Endothelial cell (in vitro differentiated cells): ENCODE measurements at regions not wholly inside any gene's neighbourhood (a gene's known extent, or its start where the extent isn't known, plus 50 kb on each side); places are given as distances from the start of the nearest gene placed in this dataset.
A peak's percentile ranks its signal among the peaks of the same experiment; 100 is the strongest.

Experiments used
- DNase-seq: peaks from one replicate; pipeline ENCODE4 v3.0.0; 2021; ENCODE audit warnings: low spot score
- H3K27ac Mint-ChIP-seq: one replicate; pipeline ENCODE4 v1.8.0; 2021; ENCODE audit warnings: mixed read lengths, inconsistent platforms; ENCODE audit not compliant: unreplicated experiment
- H3K27me3 Mint-ChIP-seq: one replicate; pipeline ENCODE4 v1.8.0; 2021; ENCODE audit warnings: mild to moderate bottlenecking, moderate library complexity, mixed read lengths, inconsistent platforms; ENCODE audit not compliant: unreplicated experiment
- H3K36me3 Mint-ChIP-seq: one replicate; pipeline ENCODE4 v1.8.0; 2021; ENCODE audit warnings: mild to moderate bottlenecking, low read depth, mixed read lengths, inconsistent platforms; ENCODE audit not compliant: unreplicated experiment
- H3K4me1 Mint-ChIP-seq: one replicate; pipeline ENCODE4 v1.8.0; 2021; ENCODE audit warnings: mild to moderate bottlenecking, mixed read lengths, inconsistent platforms; ENCODE audit not compliant: unreplicated experiment
- H3K4me3 Mint-ChIP-seq: one replicate; pipeline ENCODE4 v1.8.0; 2021; ENCODE audit warnings: mild to moderate bottlenecking, mixed read lengths, inconsistent platforms; ENCODE audit not compliant: unreplicated experiment
- H3K9me3 Mint-ChIP-seq: one replicate; pipeline ENCODE4 v1.8.0; 2021; ENCODE audit warnings: mixed read lengths, inconsistent platforms; ENCODE audit not compliant: unreplicated experiment
- CTCF ChIP-seq: fragments of 200-600 bp; sonication (generic); IDR thresholded peaks from one replicate; pipeline ENCODE4 v1.5.0; 2021; ENCODE audit warnings: antibody characterized with exemption; ENCODE audit not compliant: unreplicated experiment

- Mint-ChIP-seq H3K4me1 (peaks cover 20% of the 10 kb centered on the region), H3K36me3 (no peaks in the 10 kb centered on the region), H3K27ac (no peak overlapping the region), H3K4me3 (no peak overlapping the region), H3K27me3 (no peaks in the 10 kb centered on the region), H3K9me3 (no peaks in the 10 kb centered on the region)
- TF ChIP-seq CTCF: peak; percentile 50
- peak; percentile 67 for DNase-seq
Observed at GRCh38 chr13:74573654-74574053, 439.4 kb upstream of the KLF12 start.

- Mint-ChIP-seq H3K4me3 (no peak overlapping the region), H3K36me3 (no peaks in the 10 kb centered on the region), H3K27me3 (no peaks in the 10 kb centered on the region), H3K27ac (no peak overlapping the region), H3K9me3 (no peaks in the 10 kb centered on the region), H3K4me1 (peaks cover 17% of the 10 kb centered on the region)
- TF ChIP-seq CTCF: no peak
- DNase-seq: no peak
Observed at GRCh38 chr13:74571811-74572210, 437.6 kb upstream of the KLF12 start.

GRCh38 chr13:74570834-74571233 lies 436.6 kb upstream of the KLF12 start:
- DNase-seq: no peak
- no peaks in the 10 kb centered on the region for H3K9me3 Mint-ChIP-seq
- no peak for TF ChIP-seq CTCF
- no peaks in the 10 kb centered on the region for H3K36me3 Mint-ChIP-seq
- no peak overlapping the region for H3K27ac Mint-ChIP-seq
- no peaks in the 10 kb centered on the region for H3K27me3 Mint-ChIP-seq
- H3K4me1 Mint-ChIP-seq: peaks cover 8% of the 10 kb centered on the region
- H3K4me3 Mint-ChIP-seq: no peak overlapping the region

- H3K9me3 Mint-ChIP-seq: no peaks in the 10 kb centered on the region
- peaks cover 3% of the 10 kb centered on the region for H3K4me1 Mint-ChIP-seq
- H3K36me3 Mint-ChIP-seq: no peaks in the 10 kb centered on the region
- no peaks in the 10 kb centered on the region for H3K27me3 Mint-ChIP-seq
- no peak for DNase-seq
- TF ChIP-seq CTCF: no peak
- no peak overlapping the region for H3K27ac Mint-ChIP-seq
- H3K4me3 Mint-ChIP-seq: no peak overlapping the region
Observed at GRCh38 chr13:74570046-74570445, 435.8 kb upstream of the KLF12 start.

- Mint-ChIP-seq H3K9me3 (no peaks in the 10 kb centered on the region), H3K27me3 (no peaks in the 10 kb centered on the region), H3K4me3 (no peak overlapping the region), H3K36me3 (no peaks in the 10 kb centered on the region), H3K4me1 (no peaks in the 10 kb centered on the region), H3K27ac (no peak overlapping the region)
- no peak for TF ChIP-seq CTCF
- DNase-seq: no peak
Observed at GRCh38 chr13:74569251-74569650, 435.0 kb upstream of the KLF12 start.
